Hepatocyte (in vitro differentiated cells): ENCODE measurements at regions not wholly inside any gene's neighbourhood (a gene's known extent, or its start where the extent isn't known, plus 50 kb on each side); places are given as distances from the start of the nearest gene placed in this dataset.

Experiments used
- EZH2 ChIP-seq: fragments of 200-600 bp; sonication (generic); IDR thresholded peaks from 2 replicates; pipeline ENCODE4 v1.6.1; 2016; ENCODE audit warnings: antibody characterized with exemption, mild to moderate bottlenecking, borderline replicate concordance
- EZH2phosphoT487 ChIP-seq: fragments of 200-600 bp; sonication (generic); IDR thresholded peaks from one replicate; pipeline ENCODE4 v1.6.1; 2018; ENCODE audit warnings: antibody characterized with exemption, mild to moderate bottlenecking, low read depth, moderate library complexity; ENCODE audit not compliant: unreplicated experiment, severe bottlenecking
- TF ChIP-seq, protein P1 (sequence below): fragments of 200-600 bp; sonication (generic); IDR thresholded peaks from 2 replicates; pipeline ENCODE4 v1.5.1; 2016; ENCODE audit warnings: antibody characterized with exemption, mild to moderate bottlenecking; ENCODE audit not compliant: poor library complexity

DNA sequence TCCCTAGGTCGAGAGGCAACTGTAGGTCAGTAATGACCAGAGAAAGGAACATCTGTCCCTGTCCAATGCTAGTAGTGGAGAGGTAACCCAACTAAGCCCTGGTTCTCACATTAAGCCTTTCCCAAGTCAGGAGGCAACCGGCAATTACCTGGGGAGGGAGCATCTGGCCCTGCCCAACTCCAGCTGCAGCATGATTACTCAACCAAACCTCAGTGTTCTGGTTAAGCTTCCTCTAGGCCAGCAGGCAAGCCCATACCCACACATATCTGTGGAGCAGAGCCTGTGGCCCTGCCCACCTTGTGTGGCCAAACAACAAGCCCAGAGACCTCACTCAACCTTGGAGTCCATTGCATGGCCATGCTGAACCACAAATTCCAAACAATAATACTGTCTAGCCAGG lies 220.8 kb upstream of the SLC24A2 start:
- TF ChIP-seq, protein P1, sequence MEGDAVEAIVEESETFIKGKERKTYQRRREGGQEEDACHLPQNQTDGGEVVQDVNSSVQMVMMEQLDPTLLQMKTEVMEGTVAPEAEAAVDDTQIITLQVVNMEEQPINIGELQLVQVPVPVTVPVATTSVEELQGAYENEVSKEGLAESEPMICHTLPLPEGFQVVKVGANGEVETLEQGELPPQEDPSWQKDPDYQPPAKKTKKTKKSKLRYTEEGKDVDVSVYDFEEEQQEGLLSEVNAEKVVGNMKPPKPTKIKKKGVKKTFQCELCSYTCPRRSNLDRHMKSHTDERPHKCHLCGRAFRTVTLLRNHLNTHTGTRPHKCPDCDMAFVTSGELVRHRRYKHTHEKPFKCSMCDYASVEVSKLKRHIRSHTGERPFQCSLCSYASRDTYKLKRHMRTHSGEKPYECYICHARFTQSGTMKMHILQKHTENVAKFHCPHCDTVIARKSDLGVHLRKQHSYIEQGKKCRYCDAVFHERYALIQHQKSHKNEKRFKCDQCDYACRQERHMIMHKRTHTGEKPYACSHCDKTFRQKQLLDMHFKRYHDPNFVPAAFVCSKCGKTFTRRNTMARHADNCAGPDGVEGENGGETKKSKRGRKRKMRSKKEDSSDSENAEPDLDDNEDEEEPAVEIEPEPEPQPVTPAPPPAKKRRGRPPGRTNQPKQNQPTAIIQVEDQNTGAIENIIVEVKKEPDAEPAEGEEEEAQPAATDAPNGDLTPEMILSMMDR = no peak
- TF ChIP-seq EZH2phosphoT487 (no peak), EZH2 (no peak)
